Ammon's horn (tissue), 1 donor: ENCODE measurements at regions not wholly inside any gene's neighbourhood (a gene's known extent, or its start where the extent isn't known, plus 50 kb on each side); places are given as distances from the start of the nearest gene placed in this dataset.

ENCODE experiments used
- DNase-seq: peaks from one replicate; pipeline ENCODE4 v3.0.0-alpha.2; 2016; ENCODE audit warnings: low spot score

- no peak for DNase-seq
These were observed 398.8 kb downstream of the SEC16B start for GRCh38 chr1:177571076-177571475.

GRCh38 chr1:177569476-177569875 lies 398.7 kb downstream of the BRINP2 start:
- no peak for DNase-seq

GRCh38 chr1:177568622-177569021 lies 397.9 kb downstream of the BRINP2 start:
- DNase-seq = no peak

GRCh38 chr1:177567393-177567792 lies 396.6 kb downstream of the BRINP2 start:
- DNase-seq = no peak

GRCh38 chr1:177566495-177566894 lies 395.7 kb downstream of the BRINP2 start:
- DNase-seq = no peak

- no peak for DNase-seq
These were observed 390.7 kb downstream of the BRINP2 start for GRCh38 chr1:177561436-177561835.

- no peak for DNase-seq
These were observed 387.6 kb downstream of the BRINP2 start for GRCh38 chr1:177558372-177558771.

GRCh38 chr1:177556163-177556562 lies 385.4 kb downstream of the BRINP2 start:
- DNase-seq = no peak

- DNase-seq = no peak
These were observed 376.4 kb downstream of the BRINP2 start for GRCh38 chr1:177547200-177547599.

GRCh38 chr1:177546346-177546745 lies 375.6 kb downstream of the BRINP2 start:
- no peak for DNase-seq

GRCh38 chr1:177526201-177526600 lies 355.4 kb downstream of the BRINP2 start:
- DNase-seq = no peak

- no peak for DNase-seq
These were observed 354.4 kb downstream of the BRINP2 start for GRCh38 chr1:177525176-177525575.

GRCh38 chr1:177517546-177517945 lies 346.8 kb downstream of the BRINP2 start:
- DNase-seq = no peak

- no peak for DNase-seq
These were observed 343.4 kb downstream of the BRINP2 start for GRCh38 chr1:177514207-177514606.

- DNase-seq = no peak
These were observed 340.3 kb downstream of the BRINP2 start for GRCh38 chr1:177511036-177511435.

GRCh38 chr1:177505905-177506590 lies 335.3 kb downstream of the BRINP2 start:
- DNase-seq = no peak

- DNase-seq = no peak
These were observed 325.1 kb downstream of the BRINP2 start for GRCh38 chr1:177495878-177496277.

GRCh38 chr1:177490786-177491185 lies 320.0 kb downstream of the BRINP2 start:
- no peak for DNase-seq

GRCh38 chr1:177490036-177490639 lies 319.4 kb downstream of the BRINP2 start:
- no peak for DNase-seq

- DNase-seq = no peak
These were observed 318.0 kb downstream of the BRINP2 start for GRCh38 chr1:177488722-177489121.

- no peak for DNase-seq
These were observed 316.7 kb downstream of the BRINP2 start for GRCh38 chr1:177487481-177487880.

GRCh38 chr1:177480741-177481305 lies 310.1 kb downstream of the BRINP2 start:
- DNase-seq = peak; percentile 22

- DNase-seq = no peak
These were observed 308.8 kb downstream of the BRINP2 start for GRCh38 chr1:177479600-177479999.

- no peak for DNase-seq
These were observed 305.9 kb downstream of the BRINP2 start for GRCh38 chr1:177476676-177477075.
